ENCODE measurements at regions not wholly inside any gene's neighbourhood (a gene's known extent, or its start where the extent isn't known, plus 50 kb on each side); places are given as distances from the start of the nearest gene placed in this dataset.

- TF ChIP-seq POLR2A (IDR thresholded peaks at IDR 0.05; ENCODE audit: low read length) (no peak), GATA1 (IDR thresholded peaks at IDR 0.05; ENCODE audit: low read depth, low read length) (no peak)
Observed at GRCh38 chr6:122141246-122141645, 258.2 kb upstream of the HSF2 start.

Measured in erythroblast (primary cell).